ENCODE measurements at regions not wholly inside any gene's neighbourhood (a gene's known extent, or its start where the extent isn't known, plus 50 kb on each side); places are given as distances from the start of the nearest gene placed in this dataset.

DNA sequence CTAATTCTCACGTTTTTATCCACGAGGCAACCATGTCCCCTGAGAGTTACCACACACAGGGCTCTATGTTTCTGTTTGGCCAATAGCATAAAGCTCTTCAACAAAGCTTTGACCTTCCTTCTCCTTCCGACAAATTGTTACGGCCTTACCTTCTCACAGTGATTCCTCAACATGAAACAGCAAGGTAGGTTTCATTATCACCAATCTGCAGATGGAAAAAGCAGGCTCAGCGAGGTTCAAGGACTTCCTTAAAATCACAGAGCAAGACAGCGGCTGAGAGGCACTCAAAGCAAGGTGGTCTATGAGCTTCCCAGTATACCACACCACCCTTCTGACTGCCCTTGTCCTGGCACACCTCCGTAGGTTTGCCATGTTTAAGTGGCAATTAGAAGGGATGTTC, 360.0 kb downstream of the CD83 start:
- TF ChIP-seq ZNF839 (CRISPR knock-in tag; IDR thresholded peaks at IDR 0.05; ENCODE audit: borderline replicate concordance) (no peak), RXRA (CRISPR knock-in tag; IDR thresholded peaks at IDR 0.05) (no peak), ZNF549 (CRISPR knock-in tag; IDR thresholded peaks at IDR 0.05) (no peak), MYC (CRISPR knock-in tag; IDR thresholded peaks at IDR 0.05; ENCODE audit: borderline replicate concordance) (no peak)
- TF ChIP-seq, protein P1, sequence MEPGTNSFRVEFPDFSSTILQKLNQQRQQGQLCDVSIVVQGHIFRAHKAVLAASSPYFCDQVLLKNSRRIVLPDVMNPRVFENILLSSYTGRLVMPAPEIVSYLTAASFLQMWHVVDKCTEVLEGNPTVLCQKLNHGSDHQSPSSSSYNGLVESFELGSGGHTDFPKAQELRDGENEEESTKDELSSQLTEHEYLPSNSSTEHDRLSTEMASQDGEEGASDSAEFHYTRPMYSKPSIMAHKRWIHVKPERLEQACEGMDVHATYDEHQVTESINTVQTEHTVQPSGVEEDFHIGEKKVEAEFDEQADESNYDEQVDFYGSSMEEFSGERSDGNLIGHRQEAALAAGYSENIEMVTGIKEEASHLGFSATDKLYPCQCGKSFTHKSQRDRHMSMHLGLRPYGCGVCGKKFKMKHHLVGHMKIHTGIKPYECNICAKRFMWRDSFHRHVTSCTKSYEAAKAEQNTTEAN (CRISPR knock-in tag; conservative IDR thresholded peaks at IDR 0.05) = no peak

Data from HepG2 (cell line).